Fibroblast of villous mesenchyme (primary cell): ENCODE measurements at regions not wholly inside any gene's neighbourhood (a gene's known extent, or its start where the extent isn't known, plus 50 kb on each side); places are given as distances from the start of the nearest gene placed in this dataset.
"Not testable (repeated sequence)": the region's sequence is repeated elsewhere in the genome, so short reads cannot be mapped to it uniquely, and the experiment has no call there.

Source experiments
- DNase-seq: peaks from one replicate; pipeline ENCODE4 v3.0.0-alpha.2; 2010; ENCODE audit warnings: low read depth
- H3K4me3 ChIP-seq: 2 replicates; pipeline ENCODE4 v1.5.1; 2011; ENCODE audit warnings: low read depth, mild to moderate bottlenecking, low read length
- CTCF ChIP-seq: IDR thresholded peaks from 2 replicates; pipeline ENCODE4 v1.5.1; 2012; ENCODE audit warnings: low read depth, mild to moderate bottlenecking, low read length; ENCODE audit not compliant: insufficient read depth

GRCh38 chr3:72516361-72516760 is 331.9 kb downstream of the SHQ1 start:
- no peak for DNase-seq
- no peak for TF ChIP-seq CTCF
- H3K4me3 ChIP-seq: no peak overlapping the region

GRCh38 chr3:72515941-72516340 is 332.3 kb downstream of the SHQ1 start:
- no peak for TF ChIP-seq CTCF
- no peak overlapping the region for H3K4me3 ChIP-seq
- DNase-seq: peak; percentile 11

GRCh38 chr3:72515281-72515680 is 333.0 kb downstream of the SHQ1 start:
- DNase-seq: no peak
- TF ChIP-seq CTCF: no peak

GRCh38 chr3:72510247-72510646 is 338.0 kb downstream of the SHQ1 start:
- H3K4me3 ChIP-seq: no peak overlapping the region
- no peak for TF ChIP-seq CTCF
- no peak for DNase-seq

More at GRCh38 chr3:72515281-72515680, 333.0 kb downstream of the SHQ1 start:
- no peak overlapping the region for H3K4me3 ChIP-seq

- no peak for TF ChIP-seq CTCF
- DNase-seq: no peak
- H3K4me3 ChIP-seq: no peak overlapping the region
Observed at GRCh38 chr3:72505539-72506405, 342.5 kb downstream of the SHQ1 start.

- DNase-seq, H3K4me3 ChIP-seq: not testable (repeated sequence)
Observed at GRCh38 chr3:72497501-72497900, 350.7 kb downstream of the SHQ1 start.

- H3K4me3 ChIP-seq: no peak overlapping the region
- TF ChIP-seq CTCF: no peak
- no peak for DNase-seq
Observed at GRCh38 chr3:72496051-72496670, 352.1 kb downstream of the SHQ1 start.
